Left forelimb (tissue), 1 donor: ENCODE measurements at regions not wholly inside any gene's neighbourhood (a gene's known extent, or its start where the extent isn't known, plus 50 kb on each side); places are given as distances from the start of the nearest gene placed in this dataset.

Source experiments
- DNase-seq: peaks from one replicate; pipeline ENCODE4 v3.0.0-alpha.2; 2018; ENCODE audit warnings: low spot score

GRCh38 chr1:21346365-21347071 is 56.3 kb upstream of the ECE1 start:
- DNase-seq, result no peak

- no peak for DNase-seq
Measured at GRCh38 chr1:21344750-21345443, 54.6 kb upstream of the ECE1 start.

GRCh38 chr1:21344098-21344749 is 54.0 kb upstream of the ECE1 start:
- DNase-seq, result no peak

GRCh38 chr1:21342961-21343838 is 52.9 kb upstream of the ECE1 start:
- DNase-seq, result no peak

- DNase-seq, result no peak
Measured at GRCh38 chr1:21341517-21342078, 51.3 kb upstream of the ECE1 start.

- no peak for DNase-seq
Measured at GRCh38 chr1:21341022-21341421, 50.8 kb upstream of the ECE1 start.

- no peak for DNase-seq
Measured at GRCh38 chr1:21340230-21340945, 50.1 kb upstream of the ECE1 start.
